Stimulated activated CD8-positive, alpha-beta memory T cell treated with anti-CD3 and anti-CD28 coated beads, Interleukin-4, amount 100 ng/mL, for 4 hours (primary cell): ENCODE measurements at regions not wholly inside any gene's neighbourhood (a gene's known extent, or its start where the extent isn't known, plus 50 kb on each side); places are given as distances from the start of the nearest gene placed in this dataset.

Source experiments
- DNase-seq, 2 donors: peaks; one replicate each; pipeline ENCODE4 v3.0.0-alpha.2; 2020; ENCODE audit warnings: low read depth in 2 of 2, low spot score in 1 of 2

GRCh38 chr7:22658031-22658430 is 69.0 kb upstream of the IL6 start:
- no peak for DNase-seq

- DNase-seq = no peak
Observed at GRCh38 chr7:22657479-22657878, 69.5 kb upstream of the IL6 start.

GRCh38 chr7:22655781-22656180 is 71.2 kb upstream of the IL6 start:
- no peak for DNase-seq

- DNase-seq = no peak
Observed at GRCh38 chr7:22654831-22655230, 72.2 kb upstream of the IL6 start.

GRCh38 chr7:22653951-22654350 is 73.0 kb upstream of the IL6 start:
- DNase-seq = no peak

- DNase-seq = no peak
Observed at GRCh38 chr7:22651534-22652243, 75.3 kb upstream of the IL6 start.

- DNase-seq = no peak
Observed at GRCh38 chr7:22651036-22651435, 76.0 kb upstream of the IL6 start.

GRCh38 chr7:22649686-22650085 is 77.3 kb upstream of the IL6 start:
- no peak for DNase-seq

- no peak for DNase-seq
Observed at GRCh38 chr7:22647451-22648257, 79.3 kb upstream of the IL6 start.

GRCh38 chr7:22645418-22646181 is 81.4 kb upstream of the IL6 start:
- DNase-seq = no peak

GRCh38 chr7:22642454-22642853 is 84.5 kb upstream of the IL6 start:
- DNase-seq = no peak

GRCh38 chr7:22640269-22640668 is 86.7 kb upstream of the IL6 start:
- DNase-seq = no peak

GRCh38 chr7:22639396-22639795 is 87.6 kb upstream of the IL6 start:
- no peak for DNase-seq

- no peak for DNase-seq
Observed at GRCh38 chr7:22635349-22635748, 91.7 kb upstream of the IL6 start.

GRCh38 chr7:22633954-22634474 is 93.0 kb upstream of the IL6 start:
- DNase-seq = no peak

- DNase-seq = no peak
Observed at GRCh38 chr7:22633286-22633953, 93.6 kb upstream of the IL6 start.

GRCh38 chr7:22632674-22633073 is 94.3 kb upstream of the IL6 start:
- no peak for DNase-seq

- DNase-seq = no peak
Observed at GRCh38 chr7:22631730-22632129, 95.3 kb upstream of the IL6 start.

GRCh38 chr7:22630069-22630468 is 96.9 kb upstream of the IL6 start:
- no peak for DNase-seq

GRCh38 chr7:22629056-22629455 is 97.9 kb upstream of the IL6 start:
- no peak for DNase-seq

GRCh38 chr7:22628112-22628511 is 98.9 kb upstream of the IL6 start:
- DNase-seq = no peak
